CD4-positive, alpha-beta T cell treated with Interleukin-17A for 4 hours (primary cell): ENCODE measurements at regions not wholly inside any gene's neighbourhood (a gene's known extent, or its start where the extent isn't known, plus 50 kb on each side); places are given as distances from the start of the nearest gene placed in this dataset.
A peak's percentile ranks its signal among the peaks of the same experiment; 100 is the strongest.
"Not testable (repeated sequence)": the region's sequence is repeated elsewhere in the genome, so short reads cannot be mapped to it uniquely, and the experiment has no call there.

ENCODE experiments used
- DNase-seq: peaks from one replicate; pipeline ENCODE4 v3.0.0-alpha.2; 2020; ENCODE audit warnings: mixed read lengths

GRCh38 chr2:7146151-7146550 is 228.9 kb downstream of the RNF144A start:
- no peak for DNase-seq

- no peak for DNase-seq
These were observed 237.4 kb downstream of the RNF144A start for GRCh38 chr2:7154656-7155055.

GRCh38 chr2:7161501-7161900 is 244.3 kb downstream of the RNF144A start:
- no peak for DNase-seq

- DNase-seq: no peak
These were observed 248.5 kb downstream of the RNF144A start for GRCh38 chr2:7165736-7166135.

GRCh38 chr2:7167801-7168411 is 250.7 kb downstream of the RNF144A start:
- no peak for DNase-seq

DNA sequence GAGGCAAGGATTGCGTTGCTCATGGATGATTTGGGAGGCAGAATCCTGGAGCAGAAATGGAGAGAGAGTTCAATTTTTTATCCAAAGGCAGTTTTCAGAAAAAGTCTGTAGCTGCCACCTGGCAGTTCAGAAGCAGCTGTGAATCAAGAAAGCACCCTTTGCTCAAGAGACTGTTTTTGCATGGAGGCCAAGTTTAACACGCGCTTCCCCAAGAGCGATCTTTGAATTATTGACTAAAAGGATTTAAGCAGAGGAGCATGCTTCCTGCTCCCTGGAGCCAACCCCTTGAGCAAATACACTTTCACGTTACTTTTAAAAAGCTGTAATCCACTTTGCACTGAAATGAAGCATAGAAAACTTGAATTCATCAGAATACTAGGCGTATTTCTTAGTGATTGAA is 252.4 kb downstream of the RNF144A start:
- no peak for DNase-seq

GRCh38 chr2:7178996-7179395 is 261.8 kb downstream of the RNF144A start:
- DNase-seq: not testable (repeated sequence)

GRCh38 chr2:7180638-7181370 is 263.6 kb downstream of the RNF144A start:
- no peak for DNase-seq

- no peak for DNase-seq
These were observed 265.3 kb downstream of the RNF144A start for GRCh38 chr2:7182525-7182924.

GRCh38 chr2:7189106-7189505 is 271.9 kb downstream of the RNF144A start:
- no peak for DNase-seq

DNA sequence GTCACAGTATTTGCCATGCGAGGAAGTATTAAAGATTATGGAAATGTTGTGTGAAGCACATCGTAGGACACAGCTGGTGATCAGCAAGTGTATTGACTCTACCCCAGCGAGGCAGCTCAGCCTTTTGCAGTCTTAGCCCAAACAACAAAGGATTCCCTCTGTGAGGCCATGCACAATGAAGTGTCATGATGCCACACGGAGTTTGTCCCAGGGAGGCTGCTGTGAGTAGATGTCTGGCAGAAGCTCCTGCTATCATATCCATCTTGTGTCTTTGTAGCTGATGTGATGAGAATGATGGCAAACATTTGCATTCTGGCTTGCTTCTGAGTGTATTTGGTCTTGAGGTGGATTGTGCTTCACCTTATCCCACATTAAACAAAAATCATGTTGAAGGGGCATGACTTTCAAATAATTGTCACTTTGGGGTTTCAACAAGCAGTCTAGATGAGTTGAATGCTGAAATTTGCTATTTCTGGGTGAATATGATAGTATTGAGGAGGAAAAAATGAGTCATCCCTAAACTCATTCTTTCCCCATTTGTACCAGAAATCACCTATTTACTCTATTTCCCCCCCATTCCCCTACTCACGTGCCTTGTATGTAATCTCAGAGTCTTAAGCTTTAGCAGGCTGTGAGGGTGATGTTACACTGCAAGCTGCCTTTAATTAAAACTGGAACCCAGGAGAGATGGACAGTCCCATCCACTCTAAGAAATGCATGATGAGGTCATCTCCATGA is 273.5 kb downstream of the RNF144A start:
- DNase-seq: no peak

DNA sequence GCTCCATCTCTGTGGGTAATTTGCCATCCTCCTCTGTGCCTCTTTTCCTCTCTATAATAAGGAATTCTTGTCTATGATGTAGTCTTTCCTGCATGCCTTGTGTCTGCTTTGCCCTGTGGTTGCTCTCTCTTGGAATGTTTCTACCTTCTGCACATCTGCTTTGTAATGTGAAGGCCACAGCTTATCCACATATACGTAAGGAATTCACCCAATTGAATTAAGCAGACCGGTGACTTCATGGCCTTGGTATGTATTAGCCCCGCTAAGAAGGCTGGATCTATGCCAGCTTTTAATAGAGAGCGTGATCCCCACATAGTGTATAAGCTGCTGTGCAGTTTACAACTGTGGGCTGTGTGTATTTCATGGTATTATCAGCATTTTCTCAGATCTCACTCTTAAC is 274.7 kb downstream of the RNF144A start:
- no peak for DNase-seq

DNA sequence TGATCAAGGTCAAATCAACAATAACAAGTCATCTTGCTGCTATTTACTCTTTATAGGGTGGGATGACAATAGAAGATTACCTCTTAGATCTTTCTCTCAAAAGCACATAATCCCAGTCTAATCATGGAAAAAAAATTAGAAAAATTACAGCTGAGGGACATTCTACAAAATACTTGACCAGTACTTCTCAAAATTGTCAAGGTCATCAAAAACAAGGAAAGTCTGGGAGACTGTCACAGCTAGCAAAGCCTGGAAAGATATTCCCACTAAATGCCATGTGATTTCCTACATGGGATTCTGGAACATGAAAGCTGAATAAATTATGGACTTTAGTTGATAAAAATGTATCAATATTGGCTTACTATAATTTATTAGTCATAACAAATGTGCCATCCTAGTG is 276.2 kb downstream of the RNF144A start:
- DNase-seq: no peak

DNA sequence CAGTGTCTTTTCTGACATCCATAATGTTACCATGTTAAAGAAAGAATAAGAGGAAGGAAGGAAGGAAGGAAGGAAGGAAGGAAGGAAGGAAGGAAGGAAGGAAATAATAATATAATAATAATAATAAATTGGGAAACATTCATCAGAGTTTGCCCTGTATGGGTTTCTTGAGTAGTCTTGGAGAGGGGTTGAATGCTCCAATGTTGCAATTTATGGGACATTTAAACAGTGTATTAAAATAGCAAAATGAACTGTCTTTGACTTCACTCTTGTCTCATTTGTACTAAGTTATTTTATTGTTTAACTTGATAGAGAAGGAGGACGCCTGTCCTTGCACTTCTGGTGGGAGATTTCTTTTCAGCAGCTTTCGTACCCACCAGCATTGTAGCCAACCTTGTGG is 277.7 kb downstream of the RNF144A start:
- DNase-seq: no peak

- DNase-seq: no peak
These were observed 279.7 kb downstream of the RNF144A start for GRCh38 chr2:7196883-7197282.

GRCh38 chr2:7201851-7202250 is 284.6 kb downstream of the RNF144A start:
- no peak for DNase-seq

GRCh38 chr2:7203056-7203467 is 285.9 kb downstream of the RNF144A start:
- DNase-seq: peak; percentile 69

GRCh38 chr2:7205151-7205830 is 288.1 kb downstream of the RNF144A start:
- no peak for DNase-seq

DNA sequence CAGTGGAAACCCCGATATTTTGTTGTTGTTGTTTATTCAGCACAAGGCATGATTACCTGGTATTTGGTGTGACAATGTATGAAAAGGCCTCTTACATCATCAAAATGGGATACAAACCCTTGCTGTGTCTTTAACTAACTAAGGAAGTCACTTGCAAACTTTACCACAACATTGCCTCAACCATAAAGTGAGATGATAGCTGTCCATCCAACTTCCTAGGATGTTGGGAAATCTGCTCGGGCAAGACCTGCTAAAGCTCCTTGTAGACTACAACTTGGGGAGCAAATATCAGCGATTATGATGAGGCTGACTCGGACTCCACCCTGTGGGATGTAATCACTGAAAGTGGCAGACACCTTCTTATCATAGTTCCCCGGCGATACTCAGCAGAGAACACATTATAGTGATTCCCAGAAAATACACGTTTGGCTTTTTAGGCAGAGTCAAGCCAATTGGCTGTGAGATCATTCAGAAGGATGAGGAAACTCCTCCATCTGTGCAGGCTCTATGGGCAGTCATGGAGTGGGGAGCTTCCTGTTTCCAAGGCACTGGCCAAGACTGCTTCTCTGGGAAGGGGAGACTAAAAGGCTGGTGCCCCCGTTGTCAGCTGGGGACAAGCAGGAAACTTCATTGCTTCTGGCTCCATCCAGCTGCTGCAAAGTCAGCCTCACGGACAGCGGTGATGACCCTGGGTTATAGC is 289.0 kb downstream of the RNF144A start:
- DNase-seq: no peak

GRCh38 chr2:7207631-7208030 is 290.4 kb downstream of the RNF144A start:
- DNase-seq: no peak

DNA sequence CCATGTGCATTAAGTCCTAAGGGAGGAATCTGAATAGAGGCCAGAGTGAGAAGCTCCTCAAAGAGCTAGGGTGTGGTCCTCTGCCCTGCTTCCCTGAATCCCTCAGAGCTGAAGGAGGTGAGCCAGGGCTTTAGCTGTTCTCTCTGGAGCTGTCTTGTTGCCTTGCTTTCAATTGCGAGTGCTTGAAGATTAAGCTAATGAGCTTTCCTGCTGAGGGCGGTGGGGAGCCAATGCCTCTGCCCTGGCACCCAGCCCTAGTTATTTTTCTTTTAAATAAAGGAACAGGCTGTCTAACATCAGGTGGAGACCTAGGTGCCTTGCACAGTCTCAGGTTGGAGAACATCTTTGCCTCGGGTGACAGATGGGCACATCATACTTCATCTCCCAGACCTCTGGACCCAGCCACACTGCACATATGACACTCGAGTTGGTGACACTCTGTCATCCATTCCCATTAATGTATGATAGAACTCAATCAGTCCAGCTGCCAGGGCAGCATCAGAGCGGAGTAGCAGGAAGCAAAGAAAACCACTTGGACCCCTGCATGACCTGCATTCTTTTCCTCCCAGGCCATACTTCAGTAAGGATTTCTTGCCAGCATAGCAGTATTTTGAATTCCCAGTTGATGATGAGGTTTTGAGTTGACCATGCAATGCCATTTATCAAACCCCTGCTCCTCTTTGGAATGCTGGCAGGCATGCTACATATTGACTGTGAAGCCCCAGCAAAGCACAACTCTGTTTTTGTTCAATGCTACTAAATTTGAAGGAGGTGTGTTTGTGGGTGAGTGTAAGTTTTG is 292.7 kb downstream of the RNF144A start:
- DNase-seq: no peak

DNA sequence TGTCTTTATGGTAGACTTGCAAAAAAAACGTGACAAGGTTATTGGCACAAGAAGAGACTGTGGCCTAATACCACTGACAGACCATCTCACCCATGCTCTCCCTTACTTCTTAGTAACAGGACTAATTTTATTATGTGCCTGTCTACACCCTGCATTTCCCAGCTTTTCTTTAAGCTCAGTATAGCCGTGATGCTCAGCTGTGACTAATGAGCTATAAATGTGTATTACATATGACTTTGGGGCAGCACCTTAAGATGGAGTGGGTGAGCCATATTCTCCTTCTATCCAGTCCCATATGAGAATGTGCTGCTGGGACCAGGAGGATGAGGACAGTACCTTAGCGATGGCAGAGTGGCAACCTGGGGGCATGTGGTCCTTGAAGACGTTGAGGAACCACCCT is 293.5 kb downstream of the RNF144A start:
- no peak for DNase-seq
